VCaP (cell line): ENCODE measurements at regions not wholly inside any gene's neighbourhood (a gene's known extent, or its start where the extent isn't known, plus 50 kb on each side); places are given as distances from the start of the nearest gene placed in this dataset.

Source experiments
- H3K27ac ChIP-seq: fragments of 450-650 bp; 2 replicates; pipeline ENCODE4 v1.5.1; 2017
- TF ChIP-seq, protein P1 (sequence below): fragments of 450-650 bp; conservative IDR thresholded peaks from 2 replicates; pipeline ENCODE4 v1.5.1; 2017; ENCODE audit warnings: mild to moderate bottlenecking, moderate library complexity

DNA sequence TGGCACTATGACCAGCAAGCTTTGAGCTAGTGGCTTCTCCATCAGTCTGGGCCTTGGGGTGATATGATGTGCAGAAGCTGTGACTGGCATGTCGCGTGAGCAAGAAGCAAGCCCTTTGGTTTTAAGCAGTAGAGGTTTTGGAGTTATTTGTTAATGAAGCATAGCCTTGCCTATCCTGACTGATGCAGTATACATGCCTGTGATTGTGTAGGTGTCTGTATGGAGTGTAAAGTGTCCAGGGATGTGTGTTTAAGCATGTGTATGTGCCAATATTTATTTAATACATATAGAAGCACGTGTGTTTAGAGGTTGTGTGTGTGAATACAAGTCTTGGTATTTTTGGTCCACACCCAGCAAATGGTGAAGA, 61.0 kb upstream of the CCDC167 start:
- TF ChIP-seq, protein P1, sequence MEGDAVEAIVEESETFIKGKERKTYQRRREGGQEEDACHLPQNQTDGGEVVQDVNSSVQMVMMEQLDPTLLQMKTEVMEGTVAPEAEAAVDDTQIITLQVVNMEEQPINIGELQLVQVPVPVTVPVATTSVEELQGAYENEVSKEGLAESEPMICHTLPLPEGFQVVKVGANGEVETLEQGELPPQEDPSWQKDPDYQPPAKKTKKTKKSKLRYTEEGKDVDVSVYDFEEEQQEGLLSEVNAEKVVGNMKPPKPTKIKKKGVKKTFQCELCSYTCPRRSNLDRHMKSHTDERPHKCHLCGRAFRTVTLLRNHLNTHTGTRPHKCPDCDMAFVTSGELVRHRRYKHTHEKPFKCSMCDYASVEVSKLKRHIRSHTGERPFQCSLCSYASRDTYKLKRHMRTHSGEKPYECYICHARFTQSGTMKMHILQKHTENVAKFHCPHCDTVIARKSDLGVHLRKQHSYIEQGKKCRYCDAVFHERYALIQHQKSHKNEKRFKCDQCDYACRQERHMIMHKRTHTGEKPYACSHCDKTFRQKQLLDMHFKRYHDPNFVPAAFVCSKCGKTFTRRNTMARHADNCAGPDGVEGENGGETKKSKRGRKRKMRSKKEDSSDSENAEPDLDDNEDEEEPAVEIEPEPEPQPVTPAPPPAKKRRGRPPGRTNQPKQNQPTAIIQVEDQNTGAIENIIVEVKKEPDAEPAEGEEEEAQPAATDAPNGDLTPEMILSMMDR: 0 out of 2 replicates have a peak, but pooled peaks have one; percentile 1
- H3K27ac ChIP-seq: no peak overlapping the region

DNA sequence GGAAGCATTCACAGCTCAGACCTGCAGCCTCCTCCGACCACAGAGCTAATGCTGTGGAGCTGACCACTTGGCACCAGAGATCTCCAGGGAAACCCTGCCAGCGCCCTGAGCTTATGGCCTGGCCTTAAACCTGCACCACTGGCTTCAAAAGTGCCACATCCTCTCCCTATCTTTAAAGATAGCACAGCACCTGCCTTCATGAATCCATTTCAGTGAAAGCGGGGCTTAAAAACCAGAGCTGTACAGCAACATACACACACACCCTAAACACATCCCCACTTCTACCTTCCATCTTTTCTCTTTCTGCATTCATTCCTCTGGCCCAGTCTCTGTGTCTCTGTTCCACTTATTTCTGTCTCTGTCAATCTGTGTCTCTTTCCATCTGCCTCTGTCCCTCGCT, 59.8 kb upstream of the CCDC167 start:
- no peak overlapping the region for H3K27ac ChIP-seq
- TF ChIP-seq, protein P1: no peak

DNA sequence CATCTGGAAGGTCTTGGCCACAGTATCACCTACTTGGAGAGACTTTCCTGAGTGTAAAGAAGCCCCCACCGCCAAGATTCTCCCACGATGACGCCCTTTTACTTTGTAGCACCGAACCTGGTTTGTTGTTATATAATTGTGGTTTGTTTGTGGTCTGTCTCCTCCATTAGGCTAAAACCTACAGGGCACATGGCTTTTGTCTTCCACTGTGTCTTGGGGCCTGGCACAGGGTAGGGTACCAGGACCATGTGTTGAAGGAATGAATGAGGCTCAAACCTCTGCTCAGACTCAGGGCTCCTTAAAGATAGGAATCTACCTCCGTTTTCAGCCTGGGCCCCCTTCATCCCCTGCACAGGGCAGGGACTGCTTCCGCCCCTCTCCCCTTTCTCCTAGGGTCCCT, 59.4 kb upstream of the CCDC167 start:
- TF ChIP-seq, protein P1: no peak
- no peak overlapping the region for H3K27ac ChIP-seq

DNA sequence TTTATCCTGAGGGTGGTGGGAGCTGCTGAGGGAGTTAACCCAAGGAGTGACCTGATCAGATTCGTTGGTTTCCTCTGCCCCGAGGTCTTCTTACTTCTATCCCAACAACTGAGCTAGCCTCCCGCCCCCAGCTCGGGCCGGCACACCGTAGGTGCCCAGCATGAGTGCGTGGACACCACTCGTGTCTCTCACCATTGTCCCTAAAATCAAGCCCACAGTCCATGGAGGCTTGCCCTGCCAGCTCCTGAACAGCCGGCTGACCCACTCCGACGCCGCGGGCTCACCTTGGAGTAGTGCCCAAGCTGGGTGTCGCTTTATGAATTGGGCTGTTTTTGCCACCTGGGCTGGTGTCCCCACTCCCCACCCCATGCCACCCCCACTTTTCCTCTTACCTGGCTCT, 59.0 kb upstream of the CCDC167 start:
- TF ChIP-seq, protein P1: no peak
- H3K27ac ChIP-seq: no peak overlapping the region

DNA sequence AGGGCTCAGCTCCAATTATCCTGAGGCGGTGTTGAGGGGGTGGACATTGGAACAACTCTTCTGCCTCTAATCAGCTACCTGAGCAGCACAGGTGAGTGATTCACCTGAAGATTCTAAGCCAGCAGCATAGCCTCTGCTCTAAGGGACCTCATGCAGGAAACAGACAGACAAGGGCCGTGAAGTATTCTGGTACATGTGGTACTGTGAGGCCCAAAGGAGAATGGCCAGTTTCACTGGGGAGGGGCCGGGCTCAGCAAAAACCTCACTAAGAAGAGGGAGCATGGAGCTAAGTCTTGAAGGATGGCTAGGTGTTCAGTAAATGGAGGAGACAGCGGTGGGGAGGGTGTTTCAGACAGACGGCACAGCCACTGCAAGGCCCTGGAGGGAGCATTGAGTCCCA, 58.5 kb upstream of the CCDC167 start:
- H3K27ac ChIP-seq: no peak overlapping the region
- TF ChIP-seq, protein P1: no peak

DNA sequence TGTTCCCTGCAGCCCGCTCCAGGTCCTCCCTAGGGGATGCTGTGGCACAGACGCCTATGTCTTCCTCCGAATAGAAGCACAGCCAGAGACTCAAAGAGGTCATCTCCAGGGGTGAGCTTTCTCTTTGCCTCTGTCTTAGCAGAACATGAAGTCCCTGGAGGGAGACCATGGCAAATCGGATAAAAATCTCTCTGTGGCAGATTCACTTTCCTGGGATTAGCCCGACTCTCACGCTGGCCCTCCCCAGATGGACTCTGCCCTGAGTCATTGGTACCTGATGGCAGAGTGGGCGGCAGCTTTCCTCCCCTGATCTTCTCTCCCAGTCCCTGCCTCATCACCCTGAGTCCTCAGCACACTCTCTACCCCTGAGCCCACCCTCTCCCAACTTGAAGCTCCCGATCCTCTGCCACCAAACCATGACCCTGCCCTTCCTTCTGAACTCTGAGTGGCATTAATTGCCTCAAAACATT, 58.0 kb upstream of the CCDC167 start:
- TF ChIP-seq, protein P1: no peak
- no peak overlapping the region for H3K27ac ChIP-seq

DNA sequence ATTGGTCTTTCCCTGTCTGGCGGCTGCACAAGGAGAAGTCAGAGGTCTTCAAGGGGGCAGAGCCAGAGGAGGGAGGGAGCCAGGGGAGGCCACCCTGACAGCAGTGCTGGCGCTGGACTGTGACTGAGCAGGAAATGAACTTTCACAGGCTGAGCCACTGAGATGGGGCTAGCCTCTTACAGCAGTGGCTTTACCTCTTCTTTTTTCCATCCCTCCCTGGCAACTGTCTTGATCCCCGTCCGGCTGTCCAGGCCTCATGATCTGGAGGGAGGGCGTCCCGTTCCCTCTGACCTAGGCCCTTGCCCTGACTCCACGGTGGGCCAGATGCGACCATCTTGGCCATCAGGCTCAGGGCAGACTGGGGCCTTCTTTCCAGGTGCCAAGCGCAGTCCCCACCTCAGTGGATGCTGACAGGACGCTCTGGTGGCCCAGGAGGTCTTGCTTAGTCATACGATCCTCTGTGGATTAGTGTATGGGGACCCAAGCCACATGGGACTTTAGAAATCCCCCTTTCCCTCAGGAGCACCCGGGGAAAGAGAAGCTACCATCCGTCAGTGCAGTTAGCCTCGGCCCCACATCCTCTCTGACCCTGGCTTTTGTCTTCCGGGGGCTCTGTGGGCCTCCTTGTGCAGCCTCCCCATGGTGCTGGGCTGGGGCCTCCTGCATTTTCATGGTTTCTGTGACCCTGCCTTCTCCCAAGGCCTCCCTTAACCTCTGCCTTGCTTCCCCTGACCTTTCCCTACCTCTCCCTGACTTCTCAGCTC, 57.4 kb upstream of the CCDC167 start:
- H3K27ac ChIP-seq: no peak overlapping the region
- TF ChIP-seq, protein P1: no peak
